ENCODE measurements at regions not wholly inside any gene's neighbourhood (a gene's known extent, or its start where the extent isn't known, plus 50 kb on each side); places are given as distances from the start of the nearest gene placed in this dataset.

DNA sequence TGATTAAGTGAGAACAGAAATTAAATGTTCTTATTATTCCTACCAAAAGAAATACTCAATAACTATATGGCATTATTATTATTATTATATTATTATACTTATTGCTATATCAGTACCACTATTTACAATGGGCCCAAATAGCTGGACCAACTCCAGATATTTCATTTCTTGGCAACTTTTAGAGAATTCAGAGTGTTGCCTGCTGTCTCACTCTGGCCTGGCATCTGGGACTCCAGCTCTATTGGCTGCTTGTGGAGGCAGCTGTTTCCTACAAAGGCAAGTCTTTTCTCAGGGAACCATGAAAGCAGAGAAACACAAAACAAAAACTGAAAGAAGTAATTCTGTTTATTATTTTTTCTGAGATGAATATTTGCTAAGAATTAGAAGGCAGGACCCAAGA lies 105.1 kb upstream of the SORCS1 start:
- TF ChIP-seq EP300 (IDR thresholded peaks at IDR 0.05; ENCODE audit: borderline replicate concordance) (no peak), CEBPB (IDR thresholded peaks at IDR 0.05) (no peak), RAD21 (IDR thresholded peaks at IDR 0.05; ENCODE audit: low read depth) (no peak), TCF12 (IDR thresholded peaks at IDR 0.05; ENCODE audit: low read depth) (no peak), FOXM1 (IDR thresholded peaks at IDR 0.05; ENCODE audit: borderline replicate concordance, low read depth) (no peak)
- TF ChIP-seq, protein P1, sequence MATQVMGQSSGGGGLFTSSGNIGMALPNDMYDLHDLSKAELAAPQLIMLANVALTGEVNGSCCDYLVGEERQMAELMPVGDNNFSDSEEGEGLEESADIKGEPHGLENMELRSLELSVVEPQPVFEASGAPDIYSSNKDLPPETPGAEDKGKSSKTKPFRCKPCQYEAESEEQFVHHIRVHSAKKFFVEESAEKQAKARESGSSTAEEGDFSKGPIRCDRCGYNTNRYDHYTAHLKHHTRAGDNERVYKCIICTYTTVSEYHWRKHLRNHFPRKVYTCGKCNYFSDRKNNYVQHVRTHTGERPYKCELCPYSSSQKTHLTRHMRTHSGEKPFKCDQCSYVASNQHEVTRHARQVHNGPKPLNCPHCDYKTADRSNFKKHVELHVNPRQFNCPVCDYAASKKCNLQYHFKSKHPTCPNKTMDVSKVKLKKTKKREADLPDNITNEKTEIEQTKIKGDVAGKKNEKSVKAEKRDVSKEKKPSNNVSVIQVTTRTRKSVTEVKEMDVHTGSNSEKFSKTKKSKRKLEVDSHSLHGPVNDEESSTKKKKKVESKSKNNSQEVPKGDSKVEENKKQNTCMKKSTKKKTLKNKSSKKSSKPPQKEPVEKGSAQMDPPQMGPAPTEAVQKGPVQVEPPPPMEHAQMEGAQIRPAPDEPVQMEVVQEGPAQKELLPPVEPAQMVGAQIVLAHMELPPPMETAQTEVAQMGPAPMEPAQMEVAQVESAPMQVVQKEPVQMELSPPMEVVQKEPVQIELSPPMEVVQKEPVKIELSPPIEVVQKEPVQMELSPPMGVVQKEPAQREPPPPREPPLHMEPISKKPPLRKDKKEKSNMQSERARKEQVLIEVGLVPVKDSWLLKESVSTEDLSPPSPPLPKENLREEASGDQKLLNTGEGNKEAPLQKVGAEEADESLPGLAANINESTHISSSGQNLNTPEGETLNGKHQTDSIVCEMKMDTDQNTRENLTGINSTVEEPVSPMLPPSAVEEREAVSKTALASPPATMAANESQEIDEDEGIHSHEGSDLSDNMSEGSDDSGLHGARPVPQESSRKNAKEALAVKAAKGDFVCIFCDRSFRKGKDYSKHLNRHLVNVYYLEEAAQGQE (IDR thresholded peaks at IDR 0.05; ENCODE audit: low read depth): no peak
- TF ChIP-seq, protein P2, sequence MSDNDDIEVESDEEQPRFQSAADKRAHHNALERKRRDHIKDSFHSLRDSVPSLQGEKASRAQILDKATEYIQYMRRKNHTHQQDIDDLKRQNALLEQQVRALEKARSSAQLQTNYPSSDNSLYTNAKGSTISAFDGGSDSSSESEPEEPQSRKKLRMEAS (IDR thresholded peaks at IDR 0.05): no peak

DNA sequence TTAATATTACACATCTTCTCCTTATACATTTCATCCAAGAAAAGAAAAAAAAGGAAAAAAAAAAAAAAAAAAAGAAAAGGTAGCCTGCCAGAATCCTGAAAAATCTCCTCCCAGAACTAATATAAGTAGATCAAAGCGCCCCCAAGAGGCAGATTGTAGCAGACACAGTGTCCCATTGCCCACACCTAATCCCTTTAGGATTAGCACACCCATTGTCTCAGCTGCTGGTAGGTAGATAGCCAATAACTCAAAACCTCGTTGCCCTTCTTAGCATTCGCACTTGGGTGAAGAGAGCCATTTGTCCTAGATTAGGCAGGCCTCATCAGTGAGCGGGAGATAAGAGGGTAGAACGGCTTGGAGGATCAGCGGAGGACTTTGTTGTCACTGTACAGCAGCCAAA lies 100.2 kb upstream of the SORCS1 start:
- no peak for TF ChIP-seq CREB1 (IDR thresholded peaks at IDR 0.05; ENCODE audit: low read depth)
- no peak for TF ChIP-seq FOXM1 (IDR thresholded peaks at IDR 0.05; ENCODE audit: borderline replicate concordance, low read depth)
- TF ChIP-seq CEBPB (IDR thresholded peaks at IDR 0.05): no peak
- TF ChIP-seq, protein P2 (IDR thresholded peaks at IDR 0.05): no peak
- no peak for TF ChIP-seq NFIC (IDR thresholded peaks at IDR 0.05)
- no peak for TF ChIP-seq YY1 (IDR thresholded peaks at IDR 0.05; ENCODE audit: low read depth)
- TF ChIP-seq ZBTB7A (IDR thresholded peaks at IDR 0.05; ENCODE audit: low read depth): no peak
- TF ChIP-seq EP300 (IDR thresholded peaks at IDR 0.05; ENCODE audit: borderline replicate concordance): no peak
- TF ChIP-seq, protein P3, sequence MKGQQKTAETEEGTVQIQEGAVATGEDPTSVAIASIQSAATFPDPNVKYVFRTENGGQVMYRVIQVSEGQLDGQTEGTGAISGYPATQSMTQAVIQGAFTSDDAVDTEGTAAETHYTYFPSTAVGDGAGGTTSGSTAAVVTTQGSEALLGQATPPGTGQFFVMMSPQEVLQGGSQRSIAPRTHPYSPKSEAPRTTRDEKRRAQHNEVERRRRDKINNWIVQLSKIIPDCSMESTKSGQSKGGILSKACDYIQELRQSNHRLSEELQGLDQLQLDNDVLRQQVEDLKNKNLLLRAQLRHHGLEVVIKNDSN (IDR thresholded peaks at IDR 0.05): no peak

DNA sequence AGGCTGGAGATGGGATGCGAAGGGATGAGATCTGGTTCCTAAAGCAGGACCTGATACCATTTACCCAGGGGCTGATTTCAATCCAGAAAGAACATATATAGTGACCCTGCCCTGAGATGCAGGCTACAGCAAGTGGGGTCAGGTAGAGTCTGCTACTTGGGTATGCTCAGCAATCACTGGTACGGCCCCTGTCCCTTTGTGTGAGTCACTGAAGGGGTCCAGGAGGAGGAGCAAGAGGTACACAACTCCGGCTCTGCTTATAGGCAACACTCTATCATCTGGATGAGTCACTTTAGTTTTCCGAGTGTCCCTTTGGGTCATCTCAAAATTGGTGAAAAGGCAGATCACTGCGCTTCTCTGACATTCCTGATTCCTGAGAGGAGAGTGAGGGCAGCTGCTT lies 79.6 kb upstream of the SORCS1 start:
- TF ChIP-seq TCF12 (IDR thresholded peaks at IDR 0.05; ENCODE audit: low read depth) (no peak), TAF1 (IDR thresholded peaks at IDR 0.05; ENCODE audit: low read depth) (no peak), FOXM1 (IDR thresholded peaks at IDR 0.05; ENCODE audit: borderline replicate concordance, low read depth) (no peak), NFIC (IDR thresholded peaks at IDR 0.05) (no peak), EGR1 (IDR thresholded peaks at IDR 0.05) (no peak), CREB1 (IDR thresholded peaks at IDR 0.05; ENCODE audit: low read depth) (no peak), YY1 (IDR thresholded peaks at IDR 0.05; ENCODE audit: low read depth) (no peak), TEAD4 (IDR thresholded peaks at IDR 0.05) (no peak), EP300 (IDR thresholded peaks at IDR 0.05; ENCODE audit: borderline replicate concordance) (no peak), RAD21 (IDR thresholded peaks at IDR 0.05; ENCODE audit: low read depth) (no peak), ZBTB7A (IDR thresholded peaks at IDR 0.05; ENCODE audit: low read depth) (no peak), CEBPB (IDR thresholded peaks at IDR 0.05) (no peak)
- TF ChIP-seq, protein P2 (IDR thresholded peaks at IDR 0.05): no peak
- TF ChIP-seq, protein P3 (IDR thresholded peaks at IDR 0.05): no peak
- TF ChIP-seq, protein P1 (IDR thresholded peaks at IDR 0.05; ENCODE audit: low read depth): no peak

DNA sequence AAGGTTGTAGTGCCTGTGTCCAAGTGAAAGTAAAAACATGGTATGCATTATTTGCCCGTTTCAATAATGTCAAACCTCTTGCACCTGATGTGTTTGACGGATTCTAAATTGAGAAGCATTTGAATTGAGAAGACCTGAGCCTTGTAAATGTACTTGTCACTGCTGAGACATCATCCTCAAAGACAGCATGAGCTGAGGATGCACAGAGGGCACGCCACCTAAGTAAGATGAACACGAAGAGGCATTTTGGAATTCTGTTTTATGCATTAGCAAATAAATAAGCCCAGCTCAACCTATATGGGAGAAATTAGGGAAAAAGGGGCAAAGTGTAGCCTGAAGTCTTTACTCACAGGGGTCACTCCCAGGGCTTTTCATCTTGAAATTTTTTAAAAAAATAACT lies 73.8 kb upstream of the SORCS1 start:
- TF ChIP-seq, protein P2 (IDR thresholded peaks at IDR 0.05): no peak
- TF ChIP-seq ZBTB7A (IDR thresholded peaks at IDR 0.05; ENCODE audit: low read depth): no peak
- TF ChIP-seq EP300 (IDR thresholded peaks at IDR 0.05; ENCODE audit: borderline replicate concordance): no peak
- TF ChIP-seq YY1 (IDR thresholded peaks at IDR 0.05; ENCODE audit: low read depth): no peak
- TF ChIP-seq RAD21 (IDR thresholded peaks at IDR 0.05; ENCODE audit: low read depth): no peak

DNA sequence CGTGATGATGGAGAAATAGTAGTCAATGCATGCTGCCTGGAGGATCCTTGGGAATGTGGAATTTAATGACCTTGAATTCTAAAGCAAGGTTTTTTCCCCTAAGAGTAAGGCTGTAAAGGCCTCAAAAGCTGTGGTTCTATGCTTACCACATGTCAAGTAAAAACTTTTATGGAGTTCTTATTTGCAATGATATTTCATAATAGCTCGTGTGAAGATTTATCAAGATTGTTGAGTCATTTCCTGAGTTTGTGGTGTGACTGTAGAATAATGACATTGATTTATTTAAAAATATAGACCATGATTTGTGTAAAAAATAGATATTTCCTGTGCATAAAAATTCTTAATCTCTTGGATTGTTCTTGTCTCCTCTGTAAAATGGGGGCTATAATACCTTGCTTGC lies 67.5 kb upstream of the SORCS1 start:
- no peak for TF ChIP-seq TAF1 (IDR thresholded peaks at IDR 0.05; ENCODE audit: low read depth)
- TF ChIP-seq, protein P3 (IDR thresholded peaks at IDR 0.05): no peak
- TF ChIP-seq RAD21 (IDR thresholded peaks at IDR 0.05; ENCODE audit: low read depth): no peak
- TF ChIP-seq, protein P2 (IDR thresholded peaks at IDR 0.05): no peak
- TF ChIP-seq YY1 (IDR thresholded peaks at IDR 0.05; ENCODE audit: low read depth): no peak
- TF ChIP-seq EP300 (IDR thresholded peaks at IDR 0.05; ENCODE audit: borderline replicate concordance): no peak
- no peak for TF ChIP-seq CEBPB (IDR thresholded peaks at IDR 0.05)
- no peak for TF ChIP-seq NFIC (IDR thresholded peaks at IDR 0.05)
- TF ChIP-seq TCF12 (IDR thresholded peaks at IDR 0.05; ENCODE audit: low read depth): no peak
- no peak for TF ChIP-seq TEAD4 (IDR thresholded peaks at IDR 0.05)
- no peak for TF ChIP-seq EGR1 (IDR thresholded peaks at IDR 0.05)
- TF ChIP-seq, protein P1 (IDR thresholded peaks at IDR 0.05; ENCODE audit: low read depth): no peak
- TF ChIP-seq FOXM1 (IDR thresholded peaks at IDR 0.05; ENCODE audit: borderline replicate concordance, low read depth): no peak
- no peak for TF ChIP-seq ZBTB7A (IDR thresholded peaks at IDR 0.05; ENCODE audit: low read depth)
- TF ChIP-seq CREB1 (IDR thresholded peaks at IDR 0.05; ENCODE audit: low read depth): no peak

Data from Ishikawa (cell line).